GM23338 (cell line): ENCODE measurements at regions not wholly inside any gene's neighbourhood (a gene's known extent, or its start where the extent isn't known, plus 50 kb on each side); places are given as distances from the start of the nearest gene placed in this dataset.

Source experiments
- ATAC-seq: fragments of 200-7000 bp; cut with Tn5 transposase; 3 replicates; pipeline ENCODE4 v1.9.1; 2020
- DNase-seq: peaks from one replicate; pipeline ENCODE4 v3.0.0-alpha.2; 2015; ENCODE audit warnings: low spot score
- H2AFZ ChIP-seq: fragments of 200-600 bp; sonication (generic); 2 replicates; pipeline ENCODE4 v1.8.0; 2016; ENCODE audit warnings: antibody characterized with exemption, mild to moderate bottlenecking, moderate library complexity
- H3F3A ChIP-seq: fragments of 200-600 bp; sonication (generic); replicated peaks from 2 replicates; pipeline ENCODE4 v1.8.0; 2017; ENCODE audit warnings: antibody characterized with exemption, mixed run types, low read depth
- H3K27ac ChIP-seq: fragments of 200-600 bp; sonication (generic); 2 replicates; pipeline ENCODE4 v1.6.1; 2016; ENCODE audit warnings: low read depth
- H3K27me3 ChIP-seq: fragments of 200-600 bp; sonication (generic); 2 replicates; pipeline ENCODE4 v1.8.0; 2016; ENCODE audit warnings: mild to moderate bottlenecking, mixed run types, moderate library complexity; ENCODE audit not compliant: insufficient read depth
- H3K36me3 ChIP-seq: fragments of 200-600 bp; sonication (generic); 2 replicates; pipeline ENCODE4 v1.8.0; 2016; ENCODE audit warnings: mild to moderate bottlenecking; ENCODE audit not compliant: insufficient read depth
- H3K4me1 ChIP-seq: fragments of 200-600 bp; sonication (generic); 2 replicates; pipeline ENCODE4 v1.8.0; 2016; ENCODE audit warnings: mild to moderate bottlenecking, moderate library complexity; ENCODE audit not compliant: insufficient read depth
- H3K4me2 ChIP-seq: fragments of 200-600 bp; sonication (generic); 2 replicates; pipeline ENCODE4 v1.7.1; 2017; ENCODE audit warnings: mixed run types
- H3K4me3 ChIP-seq: fragments of 200-600 bp; sonication (generic); 2 replicates; pipeline ENCODE4 v1.6.1; 2016; ENCODE audit warnings: mixed run types
- H3K79me2 ChIP-seq: fragments of 200-600 bp; sonication (generic); replicated peaks from 2 replicates; pipeline ENCODE4 v1.8.0; 2017; ENCODE audit warnings: mild to moderate bottlenecking; ENCODE audit not compliant: insufficient read depth
- H3K9me2 ChIP-seq: fragments of 200-600 bp; sonication (generic); 2 replicates; pipeline ENCODE4 v1.8.0; 2017; ENCODE audit not compliant: insufficient read depth
- H4K20me1 ChIP-seq: fragments of 200-600 bp; sonication (generic); replicated peaks from 2 replicates; pipeline ENCODE4 v1.8.0; 2017; ENCODE audit warnings: mild to moderate bottlenecking; ENCODE audit not compliant: insufficient read depth
- H3K27ac Mint-ChIP-seq: 2 replicates; pipeline ENCODE4 v1.8.0; 2020; ENCODE audit warnings: inconsistent platforms, mild to moderate bottlenecking, moderate library complexity, mixed read lengths
- H3K27me3 Mint-ChIP-seq: 3 replicates; pipeline ENCODE4 v1.8.0; 2022; ENCODE audit warnings: low read depth, mild to moderate bottlenecking, moderate library complexity, mixed read lengths, inconsistent platforms; ENCODE audit not compliant: insufficient read depth, poor library complexity
- H3K36me3 Mint-ChIP-seq: 3 replicates; pipeline ENCODE4 v1.8.0; 2021; ENCODE audit warnings: low read depth, mild to moderate bottlenecking, inconsistent platforms, moderate library complexity, mixed read lengths
- H3K4me1 Mint-ChIP-seq: 3 replicates; pipeline ENCODE4 v1.8.0; 2020; ENCODE audit warnings: mild to moderate bottlenecking, inconsistent platforms, mixed read lengths
- H3K4me3 Mint-ChIP-seq: 3 replicates; pipeline ENCODE4 v1.8.0; 2021; ENCODE audit warnings: moderate library complexity, mild to moderate bottlenecking, inconsistent platforms, mixed read lengths
- H3K9me3 Mint-ChIP-seq: 3 replicates; pipeline ENCODE4 v1.8.0; 2020; ENCODE audit warnings: moderate library complexity, mild to moderate bottlenecking, inconsistent platforms, mixed read lengths
- CREB1 ChIP-seq: fragments of 250-450 bp; sonication (Bioruptor Pico); IDR thresholded peaks from 2 replicates; pipeline ENCODE4 v1.5.0; 2020; ENCODE audit warnings: low read depth, mild to moderate bottlenecking, moderate library complexity
- EZH2 ChIP-seq: fragments of 200-600 bp; sonication (generic); IDR thresholded peaks from one replicate; pipeline ENCODE4 v1.8.0; 2017; ENCODE audit warnings: antibody characterized with exemption, mild to moderate bottlenecking, low read depth; ENCODE audit not compliant: unreplicated experiment
- EZH2phosphoT487 ChIP-seq: fragments of 200-600 bp; sonication (generic); IDR thresholded peaks from one replicate; pipeline ENCODE4 v1.8.1; 2018; ENCODE audit warnings: antibody characterized with exemption; ENCODE audit not compliant: unreplicated experiment
- JUNB ChIP-seq: IDR thresholded peaks from one replicate; pipeline ENCODE4 v1.6.1; 2016; ENCODE audit warnings: antibody characterized with exemption; ENCODE audit not compliant: unreplicated experiment
- NANOG ChIP-seq: IDR thresholded peaks from 2 replicates; pipeline ENCODE4 v1.6.1; 2016; ENCODE audit warnings: antibody characterized with exemption, borderline replicate concordance
- POLR2AphosphoS5 ChIP-seq: IDR thresholded peaks from 2 replicates; pipeline ENCODE4 v1.6.1; 2016; ENCODE audit warnings: antibody characterized with exemption, low read depth
- STAT1 ChIP-seq: IDR thresholded peaks from one replicate; pipeline ENCODE4 v1.6.1; 2016; ENCODE audit warnings: antibody characterized with exemption; ENCODE audit not compliant: unreplicated experiment
- ZNF114 ChIP-seq: fragments of 250-450 bp; sonication (Bioruptor Pico); IDR thresholded peaks from 2 replicates; pipeline ENCODE4 v1.5.0; 2020; ENCODE audit warnings: mild to moderate bottlenecking, moderate library complexity
- ZNF331 ChIP-seq: fragments of 250-450 bp; sonication (Bioruptor Pico); IDR thresholded peaks from 2 replicates; pipeline ENCODE4 v1.5.0; 2020; ENCODE audit warnings: low read depth, mild to moderate bottlenecking, moderate library complexity
- TF ChIP-seq, protein P1 (sequence below): fragments of 250-450 bp; sonication (Bioruptor Pico); IDR thresholded peaks from 2 replicates; pipeline ENCODE4 v1.5.0; 2020; ENCODE audit warnings: mild to moderate bottlenecking, moderate library complexity
- TF ChIP-seq, protein P2 (sequence below): IDR thresholded peaks from one replicate; pipeline ENCODE4 v1.6.1; 2018; ENCODE audit warnings: antibody characterized with exemption; ENCODE audit not compliant: unreplicated experiment
- TF ChIP-seq, protein P3 (sequence below), 2 experiments: fragments of 200-600 bp in 1 of 2; sonication (generic) in 1 of 2; conservative IDR thresholded peaks; 2 replicates each; pipeline versions ENCODE4 v1.5.1 to v1.6.1; 2016 to 2017; ENCODE audit warnings: antibody characterized with exemption in 2 of 2, low read depth in 2 of 2, mild to moderate bottlenecking in 2 of 2, moderate library complexity in 1 of 2
- TF ChIP-seq, protein P4 (sequence below): IDR thresholded peaks from 2 replicates; pipeline ENCODE4 v1.6.1; 2016; ENCODE audit warnings: antibody characterized with exemption

DNA sequence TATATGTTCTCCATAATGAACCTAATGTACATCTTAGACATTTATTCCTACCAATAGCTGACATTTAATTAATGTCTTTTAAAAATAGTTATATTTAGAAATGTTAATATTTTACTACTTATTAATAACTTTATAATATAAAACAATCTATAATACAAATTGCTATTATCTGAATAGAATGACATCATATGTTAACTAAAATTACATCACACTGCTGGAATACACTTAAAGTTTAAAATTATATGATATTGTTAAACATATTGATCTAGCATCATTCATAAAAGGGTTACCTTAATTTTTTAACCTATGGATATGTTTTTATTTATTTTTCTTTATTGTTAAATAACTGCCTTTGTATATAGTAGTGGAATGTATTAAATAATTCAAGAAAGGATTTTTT is 660.2 kb upstream of the ADGRB3 start:
- Histone ChIP-seq H3K4me1 (no peaks in the 10 kb centered on the region), H4K20me1 (no peaks in the 10 kb centered on the region), H3K4me2 (no peak overlapping the region), H3K27ac (no peak overlapping the region), H3K4me3 (no peak overlapping the region), H3F3A (no peaks in the 10 kb centered on the region), H3K79me2 (no peaks in the 10 kb centered on the region), H3K36me3 (no peaks in the 10 kb centered on the region), H3K27me3 (no peaks in the 10 kb centered on the region), H3K9me2 (peaks cover 9% of the 10 kb centered on the region), H2AFZ (no peak overlapping the region)
- Mint-ChIP-seq H3K27ac (no peak overlapping the region), H3K4me3 (no peak overlapping the region), H3K4me1 (no peaks in the 10 kb centered on the region), H3K9me3 (no peaks in the 10 kb centered on the region), H3K36me3 (no peaks in the 10 kb centered on the region), H3K27me3 (no peaks in the 10 kb centered on the region)
- DNase-seq (no peak), ATAC-seq (no peak)
- no peak for TF ChIP-seq EZH2
- TF ChIP-seq NANOG: no peak
- TF ChIP-seq, protein P1, sequence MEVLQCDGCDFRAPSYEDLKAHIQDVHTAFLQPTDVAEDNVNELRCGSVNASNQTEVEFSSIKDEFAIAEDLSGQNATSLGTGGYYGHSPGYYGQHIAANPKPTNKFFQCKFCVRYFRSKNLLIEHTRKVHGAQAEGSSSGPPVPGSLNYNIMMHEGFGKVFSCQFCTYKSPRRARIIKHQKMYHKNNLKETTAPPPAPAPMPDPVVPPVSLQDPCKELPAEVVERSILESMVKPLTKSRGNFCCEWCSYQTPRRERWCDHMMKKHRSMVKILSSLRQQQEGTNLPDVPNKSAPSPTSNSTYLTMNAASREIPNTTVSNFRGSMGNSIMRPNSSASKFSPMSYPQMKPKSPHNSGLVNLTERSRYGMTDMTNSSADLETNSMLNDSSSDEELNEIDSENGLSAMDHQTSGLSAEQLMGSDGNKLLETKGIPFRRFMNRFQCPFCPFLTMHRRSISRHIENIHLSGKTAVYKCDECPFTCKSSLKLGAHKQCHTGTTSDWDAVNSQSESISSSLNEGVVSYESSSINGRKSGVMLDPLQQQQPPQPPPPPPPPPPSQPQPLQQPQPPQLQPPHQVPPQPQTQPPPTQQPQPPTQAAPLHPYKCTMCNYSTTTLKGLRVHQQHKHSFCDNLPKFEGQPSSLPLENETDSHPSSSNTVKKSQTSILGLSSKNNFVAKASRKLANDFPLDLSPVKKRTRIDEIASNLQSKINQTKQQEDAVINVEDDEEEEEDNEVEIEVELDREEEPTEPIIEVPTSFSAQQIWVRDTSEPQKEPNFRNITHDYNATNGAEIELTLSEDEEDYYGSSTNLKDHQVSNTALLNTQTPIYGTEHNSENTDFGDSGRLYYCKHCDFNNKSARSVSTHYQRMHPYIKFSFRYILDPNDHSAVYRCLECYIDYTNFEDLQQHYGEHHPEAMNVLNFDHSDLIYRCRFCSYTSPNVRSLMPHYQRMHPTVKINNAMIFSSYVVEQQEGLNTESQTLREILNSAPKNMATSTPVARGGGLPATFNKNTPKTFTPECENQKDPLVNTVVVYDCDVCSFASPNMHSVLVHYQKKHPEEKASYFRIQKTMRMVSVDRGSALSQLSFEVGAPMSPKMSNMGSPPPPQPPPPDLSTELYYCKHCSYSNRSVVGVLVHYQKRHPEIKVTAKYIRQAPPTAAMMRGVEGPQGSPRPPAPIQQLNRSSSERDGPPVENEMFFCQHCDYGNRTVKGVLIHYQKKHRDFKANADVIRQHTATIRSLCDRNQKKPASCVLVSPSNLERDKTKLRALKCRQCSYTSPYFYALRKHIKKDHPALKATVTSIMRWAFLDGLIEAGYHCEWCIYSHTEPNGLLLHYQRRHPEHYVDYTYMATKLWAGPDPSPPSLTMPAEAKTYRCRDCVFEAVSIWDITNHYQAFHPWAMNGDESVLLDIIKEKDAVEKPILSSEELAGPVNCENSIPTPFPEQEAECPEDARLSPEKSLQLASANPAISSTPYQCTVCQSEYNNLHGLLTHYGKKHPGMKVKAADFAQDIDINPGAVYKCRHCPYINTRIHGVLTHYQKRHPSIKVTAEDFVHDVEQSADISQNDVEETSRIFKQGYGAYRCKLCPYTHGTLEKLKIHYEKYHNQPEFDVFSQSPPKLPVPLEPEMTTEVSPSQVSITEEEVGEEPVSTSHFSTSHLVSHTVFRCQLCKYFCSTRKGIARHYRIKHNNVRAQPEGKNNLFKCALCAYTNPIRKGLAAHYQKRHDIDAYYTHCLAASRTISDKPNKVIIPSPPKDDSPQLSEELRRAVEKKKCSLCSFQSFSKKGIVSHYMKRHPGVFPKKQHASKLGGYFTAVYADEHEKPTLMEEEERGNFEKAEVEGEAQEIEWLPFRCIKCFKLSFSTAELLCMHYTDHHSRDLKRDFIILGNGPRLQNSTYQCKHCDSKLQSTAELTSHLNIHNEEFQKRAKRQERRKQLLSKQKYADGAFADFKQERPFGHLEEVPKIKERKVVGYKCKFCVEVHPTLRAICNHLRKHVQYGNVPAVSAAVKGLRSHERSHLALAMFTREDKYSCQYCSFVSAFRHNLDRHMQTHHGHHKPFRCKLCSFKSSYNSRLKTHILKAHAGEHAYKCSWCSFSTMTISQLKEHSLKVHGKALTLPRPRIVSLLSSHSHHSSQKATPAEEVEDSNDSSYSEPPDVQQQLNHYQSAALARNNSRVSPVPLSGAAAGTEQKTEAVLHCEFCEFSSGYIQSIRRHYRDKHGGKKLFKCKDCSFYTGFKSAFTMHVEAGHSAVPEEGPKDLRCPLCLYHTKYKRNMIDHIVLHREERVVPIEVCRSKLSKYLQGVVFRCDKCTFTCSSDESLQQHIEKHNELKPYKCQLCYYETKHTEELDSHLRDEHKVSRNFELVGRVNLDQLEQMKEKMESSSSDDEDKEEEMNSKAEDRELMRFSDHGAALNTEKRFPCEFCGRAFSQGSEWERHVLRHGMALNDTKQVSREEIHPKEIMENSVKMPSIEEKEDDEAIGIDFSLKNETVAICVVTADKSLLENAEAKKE (CRISPR knock-in tag): no peak
- no peak for TF ChIP-seq EZH2phosphoT487
- TF ChIP-seq, protein P2, sequence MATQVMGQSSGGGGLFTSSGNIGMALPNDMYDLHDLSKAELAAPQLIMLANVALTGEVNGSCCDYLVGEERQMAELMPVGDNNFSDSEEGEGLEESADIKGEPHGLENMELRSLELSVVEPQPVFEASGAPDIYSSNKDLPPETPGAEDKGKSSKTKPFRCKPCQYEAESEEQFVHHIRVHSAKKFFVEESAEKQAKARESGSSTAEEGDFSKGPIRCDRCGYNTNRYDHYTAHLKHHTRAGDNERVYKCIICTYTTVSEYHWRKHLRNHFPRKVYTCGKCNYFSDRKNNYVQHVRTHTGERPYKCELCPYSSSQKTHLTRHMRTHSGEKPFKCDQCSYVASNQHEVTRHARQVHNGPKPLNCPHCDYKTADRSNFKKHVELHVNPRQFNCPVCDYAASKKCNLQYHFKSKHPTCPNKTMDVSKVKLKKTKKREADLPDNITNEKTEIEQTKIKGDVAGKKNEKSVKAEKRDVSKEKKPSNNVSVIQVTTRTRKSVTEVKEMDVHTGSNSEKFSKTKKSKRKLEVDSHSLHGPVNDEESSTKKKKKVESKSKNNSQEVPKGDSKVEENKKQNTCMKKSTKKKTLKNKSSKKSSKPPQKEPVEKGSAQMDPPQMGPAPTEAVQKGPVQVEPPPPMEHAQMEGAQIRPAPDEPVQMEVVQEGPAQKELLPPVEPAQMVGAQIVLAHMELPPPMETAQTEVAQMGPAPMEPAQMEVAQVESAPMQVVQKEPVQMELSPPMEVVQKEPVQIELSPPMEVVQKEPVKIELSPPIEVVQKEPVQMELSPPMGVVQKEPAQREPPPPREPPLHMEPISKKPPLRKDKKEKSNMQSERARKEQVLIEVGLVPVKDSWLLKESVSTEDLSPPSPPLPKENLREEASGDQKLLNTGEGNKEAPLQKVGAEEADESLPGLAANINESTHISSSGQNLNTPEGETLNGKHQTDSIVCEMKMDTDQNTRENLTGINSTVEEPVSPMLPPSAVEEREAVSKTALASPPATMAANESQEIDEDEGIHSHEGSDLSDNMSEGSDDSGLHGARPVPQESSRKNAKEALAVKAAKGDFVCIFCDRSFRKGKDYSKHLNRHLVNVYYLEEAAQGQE: no peak
- TF ChIP-seq ZNF331 (CRISPR knock-in tag): no peak
- no peak for TF ChIP-seq ZNF114 (CRISPR knock-in tag)
- TF ChIP-seq, protein P3, sequence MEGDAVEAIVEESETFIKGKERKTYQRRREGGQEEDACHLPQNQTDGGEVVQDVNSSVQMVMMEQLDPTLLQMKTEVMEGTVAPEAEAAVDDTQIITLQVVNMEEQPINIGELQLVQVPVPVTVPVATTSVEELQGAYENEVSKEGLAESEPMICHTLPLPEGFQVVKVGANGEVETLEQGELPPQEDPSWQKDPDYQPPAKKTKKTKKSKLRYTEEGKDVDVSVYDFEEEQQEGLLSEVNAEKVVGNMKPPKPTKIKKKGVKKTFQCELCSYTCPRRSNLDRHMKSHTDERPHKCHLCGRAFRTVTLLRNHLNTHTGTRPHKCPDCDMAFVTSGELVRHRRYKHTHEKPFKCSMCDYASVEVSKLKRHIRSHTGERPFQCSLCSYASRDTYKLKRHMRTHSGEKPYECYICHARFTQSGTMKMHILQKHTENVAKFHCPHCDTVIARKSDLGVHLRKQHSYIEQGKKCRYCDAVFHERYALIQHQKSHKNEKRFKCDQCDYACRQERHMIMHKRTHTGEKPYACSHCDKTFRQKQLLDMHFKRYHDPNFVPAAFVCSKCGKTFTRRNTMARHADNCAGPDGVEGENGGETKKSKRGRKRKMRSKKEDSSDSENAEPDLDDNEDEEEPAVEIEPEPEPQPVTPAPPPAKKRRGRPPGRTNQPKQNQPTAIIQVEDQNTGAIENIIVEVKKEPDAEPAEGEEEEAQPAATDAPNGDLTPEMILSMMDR (conservative IDR thresholded peaks at IDR 0.05; ENCODE audit: low read depth in 2 of 2): no peak
- no peak for TF ChIP-seq CREB1 (CRISPR knock-in tag)
- no peak for TF ChIP-seq STAT1
- TF ChIP-seq, protein P4, sequence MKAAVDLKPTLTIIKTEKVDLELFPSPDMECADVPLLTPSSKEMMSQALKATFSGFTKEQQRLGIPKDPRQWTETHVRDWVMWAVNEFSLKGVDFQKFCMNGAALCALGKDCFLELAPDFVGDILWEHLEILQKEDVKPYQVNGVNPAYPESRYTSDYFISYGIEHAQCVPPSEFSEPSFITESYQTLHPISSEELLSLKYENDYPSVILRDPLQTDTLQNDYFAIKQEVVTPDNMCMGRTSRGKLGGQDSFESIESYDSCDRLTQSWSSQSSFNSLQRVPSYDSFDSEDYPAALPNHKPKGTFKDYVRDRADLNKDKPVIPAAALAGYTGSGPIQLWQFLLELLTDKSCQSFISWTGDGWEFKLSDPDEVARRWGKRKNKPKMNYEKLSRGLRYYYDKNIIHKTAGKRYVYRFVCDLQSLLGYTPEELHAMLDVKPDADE: no peak
- TF ChIP-seq JUNB: no peak
- TF ChIP-seq POLR2AphosphoS5: no peak
